GM19467 (cell line): ENCODE measurements at regions not wholly inside any gene's neighbourhood (a gene's known extent, or its start where the extent isn't known, plus 50 kb on each side); places are given as distances from the start of the nearest gene placed in this dataset.
"Not testable (repeated sequence)": the region's sequence is repeated elsewhere in the genome, so short reads cannot be mapped to it uniquely, and the experiment has no call there.

Experiments
- ATAC-seq: cut with Tn5 transposase; IDR thresholded peaks from one replicate; pipeline ENCODE4 v1.9.1; 2021; ENCODE audit warnings: mild to moderate bottlenecking, moderate library complexity; ENCODE audit not compliant: unreplicated experiment

DNA sequence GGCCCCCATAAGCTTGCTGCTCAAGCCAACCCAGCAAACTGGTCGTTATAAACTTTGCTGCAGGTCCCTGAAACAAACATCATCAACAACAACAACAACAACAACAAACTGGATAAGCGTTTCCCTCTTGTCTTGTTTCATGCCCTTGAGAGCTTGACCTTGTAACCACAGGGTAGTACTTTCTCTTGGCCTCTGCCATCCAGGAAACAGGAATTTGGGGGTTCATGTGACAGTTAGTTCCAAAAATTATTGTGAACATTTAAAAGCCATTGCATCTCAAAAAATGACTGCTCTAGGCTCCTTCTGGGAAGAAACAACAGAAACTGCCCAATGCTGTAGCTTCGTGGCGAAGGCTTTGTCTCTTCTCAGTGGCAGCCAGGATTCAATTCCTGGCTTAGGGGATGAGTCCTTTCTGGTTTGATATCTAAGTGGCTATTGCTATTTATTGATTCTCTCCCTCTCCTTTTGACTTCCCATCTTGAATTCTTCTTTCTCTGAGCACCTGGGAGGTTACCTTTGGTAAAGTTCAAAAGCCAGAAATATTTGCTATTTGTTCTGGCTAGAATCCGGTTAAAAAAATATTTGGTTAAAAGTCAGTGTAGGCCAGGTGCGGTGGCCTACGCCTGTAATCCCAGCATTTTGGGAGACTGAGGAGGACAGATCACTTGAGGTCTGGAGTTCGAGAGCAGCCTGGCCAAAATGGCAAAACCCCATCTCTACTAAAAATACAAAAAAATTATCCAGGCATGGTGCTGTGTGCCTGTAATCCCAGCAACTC lies 52.0 kb upstream of the CPM start:
- no peak for ATAC-seq

DNA sequence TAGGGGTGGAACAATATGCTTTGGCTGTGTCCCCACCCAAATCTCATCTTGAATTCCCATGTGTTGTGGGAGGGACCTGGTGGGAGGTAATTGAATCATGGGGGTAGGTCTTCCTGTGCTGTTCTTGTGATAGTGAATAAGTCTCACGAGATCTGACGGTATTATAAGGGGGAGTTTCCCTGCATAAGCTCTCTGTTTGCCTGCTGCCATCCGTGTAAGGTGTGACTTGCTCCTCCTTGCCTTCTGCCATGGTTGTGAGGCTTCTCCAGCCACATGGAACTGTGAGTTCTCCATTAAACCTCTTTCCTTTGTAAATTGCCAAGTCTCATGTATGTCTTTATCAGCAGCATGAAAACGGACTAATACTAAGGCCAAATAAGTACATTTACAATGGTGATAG lies 64.6 kb upstream of the CPM start:
- ATAC-seq = not testable (repeated sequence)

DNA sequence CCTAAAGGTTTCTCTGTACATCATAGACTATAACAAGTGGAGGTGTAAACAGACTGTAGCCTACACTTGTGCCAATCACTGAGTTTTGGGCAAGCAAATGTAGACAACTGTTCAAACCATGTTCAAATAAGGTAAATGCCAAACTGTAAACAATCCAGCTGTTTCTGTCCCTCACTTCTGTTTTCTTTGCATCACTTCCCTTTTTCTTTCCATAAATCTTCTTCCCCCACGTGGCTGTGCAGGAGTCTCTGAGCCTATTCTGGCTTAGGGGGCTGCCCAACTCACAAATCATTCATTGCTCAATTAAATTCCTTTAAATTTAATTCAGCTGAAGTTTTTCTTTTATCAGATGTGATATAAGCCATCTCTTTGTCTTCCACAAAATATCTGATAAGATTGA lies 65.1 kb upstream of the CPM start:
- ATAC-seq = no peak

DNA sequence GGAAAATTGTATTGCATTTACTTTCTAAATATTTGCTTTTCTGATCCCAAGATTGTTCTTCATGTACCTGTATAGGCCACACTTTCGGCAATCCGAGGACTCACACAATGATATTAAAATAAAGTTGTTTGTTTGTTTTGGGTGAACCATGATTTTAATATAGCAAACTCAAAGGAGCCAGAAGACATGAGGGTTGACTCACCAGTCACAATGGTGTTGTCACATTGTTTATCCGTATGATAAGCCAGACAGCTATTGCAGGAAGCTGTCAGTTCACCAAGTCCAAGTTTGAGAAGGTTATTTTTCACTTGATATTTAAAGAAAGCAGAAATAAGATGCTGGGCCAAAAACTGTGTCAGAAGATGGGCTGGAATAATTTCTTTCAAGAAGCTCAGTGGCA lies 67.1 kb upstream of the CPM start:
- no peak for ATAC-seq

DNA sequence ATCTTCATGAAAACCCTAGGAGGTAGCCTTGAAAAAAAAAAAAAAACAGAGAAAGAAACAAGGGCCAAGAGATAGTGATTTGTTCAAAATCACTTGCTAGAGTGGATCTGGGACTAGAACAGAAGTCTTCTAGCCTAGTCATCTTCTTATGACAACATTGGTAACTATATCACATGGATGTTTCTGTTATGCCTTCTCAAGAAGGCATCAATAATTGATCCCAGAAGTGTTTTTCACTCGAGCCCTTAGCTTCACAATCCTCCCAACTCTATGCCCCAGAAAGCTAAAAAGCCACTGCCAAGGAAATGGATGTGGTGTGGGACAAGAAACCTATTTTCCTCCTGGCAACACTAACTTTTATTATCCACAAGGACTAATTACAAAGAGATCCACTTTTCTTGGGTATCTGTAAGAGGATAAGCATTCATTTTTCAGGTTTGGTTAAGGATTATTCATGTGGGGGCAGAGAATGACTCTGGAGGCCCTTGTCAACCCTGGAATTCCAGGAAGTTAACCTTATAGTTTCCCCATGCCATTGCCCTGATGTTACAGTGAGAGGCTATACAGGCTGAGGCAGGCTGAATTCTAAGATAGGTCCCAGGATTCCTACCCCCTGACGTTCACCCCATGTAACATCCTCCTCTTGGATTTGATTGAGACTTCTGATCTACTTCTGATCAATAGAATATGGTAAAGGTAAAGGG lies 67.7 kb upstream of the CPM start:
- ATAC-seq = no peak

DNA sequence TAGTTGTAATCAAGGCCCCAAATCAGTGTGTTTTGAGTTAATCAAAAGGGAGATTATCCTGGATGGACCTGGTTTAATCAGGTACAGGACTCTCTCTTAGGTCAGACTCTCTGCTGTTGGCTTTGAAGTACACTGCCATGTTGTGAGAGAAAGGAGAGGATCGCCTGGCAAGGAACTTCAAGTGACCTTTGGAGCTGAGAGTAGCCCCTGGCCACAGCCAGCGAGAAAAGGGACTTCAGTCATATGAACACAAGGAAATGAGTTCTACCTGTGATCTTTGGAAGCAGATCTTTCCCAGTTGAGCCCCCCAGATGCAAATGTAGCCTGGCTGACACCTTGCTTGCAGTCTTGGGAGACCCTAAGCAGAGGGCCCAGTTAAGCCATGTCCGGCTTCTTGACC lies 68.3 kb upstream of the CPM start:
- ATAC-seq = no peak

DNA sequence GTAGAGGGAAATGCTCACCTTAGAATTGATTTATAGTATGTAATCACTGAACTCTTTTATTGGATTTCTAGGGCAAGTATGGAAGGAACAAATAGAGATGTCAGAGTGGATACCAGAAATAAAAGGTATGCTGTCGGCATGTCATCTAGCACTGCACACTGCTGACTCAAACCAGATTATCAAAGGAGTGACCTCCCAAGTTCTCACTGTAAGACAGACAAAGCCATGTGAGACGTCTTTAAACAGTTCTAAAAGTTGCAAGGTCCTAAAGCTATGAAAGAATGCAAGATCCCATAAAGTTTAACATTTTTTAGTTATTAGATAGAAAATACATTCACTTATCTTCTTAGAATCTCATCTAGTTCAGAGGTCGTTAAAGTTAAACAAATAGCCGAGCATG lies 70.0 kb upstream of the CPM start:
- ATAC-seq = no peak

DNA sequence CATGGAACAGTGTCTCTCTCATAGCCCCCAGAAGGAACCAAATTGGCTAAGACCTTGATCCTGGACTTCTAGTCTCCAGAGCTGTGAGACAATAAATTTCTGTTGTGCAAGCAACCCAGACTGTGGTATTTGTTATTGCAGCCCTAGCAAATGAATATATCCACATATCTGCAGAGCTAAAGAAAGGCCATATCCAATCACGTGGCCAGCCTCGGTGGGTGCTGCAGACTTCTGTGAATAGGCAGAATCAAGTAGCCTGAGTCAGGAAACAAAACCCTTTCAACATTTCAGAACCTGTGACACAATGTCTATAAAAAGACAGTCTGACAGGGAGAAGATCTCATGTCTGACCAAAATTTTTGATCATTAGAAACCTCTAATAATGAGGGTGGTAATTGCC lies 71.0 kb upstream of the CPM start:
- no peak for ATAC-seq

DNA sequence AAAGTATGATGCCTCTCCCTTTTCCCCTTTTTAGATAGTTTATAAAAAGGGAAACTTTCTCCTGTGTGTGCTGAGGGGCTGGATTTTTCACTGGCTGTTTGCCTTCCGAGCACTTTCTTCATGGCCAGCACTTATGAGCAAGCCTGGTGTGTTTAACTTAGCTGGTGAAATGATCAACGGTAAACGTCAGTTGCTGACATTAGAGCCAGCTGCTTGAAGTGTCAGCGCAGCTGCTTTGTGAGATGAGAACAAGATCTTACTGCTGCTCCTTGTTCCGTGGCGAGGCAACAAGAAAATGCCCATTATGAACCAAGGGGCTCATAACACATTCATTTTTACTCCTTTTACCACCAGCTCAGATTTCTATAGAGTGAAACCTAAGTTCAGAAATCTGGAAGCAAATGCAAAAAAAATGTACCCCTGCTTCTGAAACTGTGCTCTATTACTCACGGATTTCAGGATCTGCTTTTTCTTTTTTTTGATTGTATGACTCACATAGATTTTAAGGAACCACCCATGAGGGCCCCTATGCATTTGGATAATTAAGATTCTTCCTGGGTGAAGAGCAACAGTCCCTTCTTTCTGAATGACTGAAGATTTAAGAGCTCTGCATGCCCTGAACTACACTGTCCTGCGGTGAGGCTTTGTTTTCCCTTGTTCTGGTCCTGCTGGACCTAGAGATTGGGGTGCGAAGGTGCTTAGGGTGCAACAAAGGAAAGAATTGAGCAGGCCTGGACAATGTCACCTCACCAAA lies 74.3 kb upstream of the CPM start:
- no peak for ATAC-seq

DNA sequence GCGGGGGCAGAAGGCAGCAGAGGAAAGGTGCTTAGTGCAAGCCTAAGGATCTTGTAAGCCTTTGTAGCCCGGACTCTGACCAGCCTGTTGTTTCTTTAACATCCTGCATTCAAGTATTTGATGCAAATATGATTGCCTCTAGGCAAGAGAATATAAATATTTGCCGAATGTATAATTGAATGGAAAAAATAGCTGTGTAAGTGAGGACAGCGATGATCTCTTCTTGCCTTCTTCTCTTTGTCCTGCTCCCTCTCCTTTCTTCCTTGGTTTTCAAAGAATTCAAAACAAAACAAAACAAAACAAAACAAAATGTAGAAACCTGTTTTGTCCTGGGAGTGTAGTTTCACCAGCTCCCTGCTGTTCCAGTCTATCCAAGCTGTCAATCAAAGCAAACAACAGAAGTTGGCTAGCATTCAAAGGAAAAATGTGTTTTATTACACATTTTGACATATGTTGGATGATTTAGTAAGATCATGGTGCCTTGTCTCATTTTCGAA lies 74.9 kb upstream of the CPM start:
- ATAC-seq = no peak

DNA sequence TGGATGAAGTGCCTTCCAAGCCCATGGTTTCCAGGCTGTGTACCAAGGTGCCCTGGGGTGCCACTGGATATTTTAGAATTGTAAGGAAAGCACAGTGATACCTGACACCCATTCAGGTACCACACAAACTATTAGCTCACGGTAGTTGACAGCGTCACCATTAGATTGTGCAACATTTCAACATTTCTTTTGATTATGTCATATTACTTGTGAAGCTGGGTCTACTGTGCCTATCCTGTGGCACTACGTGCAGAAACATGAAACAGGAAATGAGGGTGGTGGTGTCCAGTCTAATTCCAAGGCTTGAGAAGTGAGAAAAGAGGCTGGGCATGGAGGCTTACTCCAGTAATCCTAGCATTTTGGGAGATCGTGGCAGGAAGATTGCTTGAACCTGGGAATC lies 75.5 kb upstream of the CPM start:
- ATAC-seq = no peak

DNA sequence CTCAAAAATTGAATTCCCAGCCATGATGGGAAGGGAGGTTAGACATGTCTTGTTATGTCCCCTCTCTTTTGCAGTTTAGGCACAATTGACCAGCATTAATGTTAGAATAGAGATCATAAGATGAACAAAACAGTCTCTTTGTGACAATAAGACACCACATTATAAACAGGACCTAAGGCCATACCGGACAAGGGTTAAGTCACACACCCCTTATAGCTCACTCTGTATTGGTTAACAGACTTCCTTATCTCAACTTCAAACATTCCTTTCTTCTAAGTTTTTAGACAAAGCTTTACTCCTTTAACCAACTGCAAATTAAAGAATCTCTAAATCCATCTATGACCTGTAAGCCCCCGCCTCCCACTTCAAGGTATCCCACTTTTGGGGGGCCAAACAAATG lies 81.1 kb upstream of the CPM start:
- no peak for ATAC-seq

DNA sequence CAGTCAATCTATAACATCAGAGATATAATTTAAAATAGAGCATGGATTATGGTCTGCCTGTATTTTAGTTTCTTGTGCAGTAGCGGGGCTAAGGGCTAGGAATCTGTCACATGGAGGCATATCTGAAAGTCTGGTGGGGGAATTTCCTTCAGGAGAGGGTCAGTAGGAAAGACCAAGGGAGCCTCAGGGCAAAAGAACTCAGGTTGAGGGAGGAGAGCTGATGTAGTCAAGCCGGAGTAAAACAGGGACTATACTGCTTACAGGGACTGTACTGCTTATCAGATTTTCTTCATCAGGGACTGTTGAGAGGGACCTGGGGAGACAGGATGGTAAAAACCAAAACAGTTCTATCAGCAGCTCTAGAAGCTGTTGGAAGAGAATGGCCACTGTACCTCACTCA lies 82.0 kb upstream of the CPM start:
- ATAC-seq = no peak

DNA sequence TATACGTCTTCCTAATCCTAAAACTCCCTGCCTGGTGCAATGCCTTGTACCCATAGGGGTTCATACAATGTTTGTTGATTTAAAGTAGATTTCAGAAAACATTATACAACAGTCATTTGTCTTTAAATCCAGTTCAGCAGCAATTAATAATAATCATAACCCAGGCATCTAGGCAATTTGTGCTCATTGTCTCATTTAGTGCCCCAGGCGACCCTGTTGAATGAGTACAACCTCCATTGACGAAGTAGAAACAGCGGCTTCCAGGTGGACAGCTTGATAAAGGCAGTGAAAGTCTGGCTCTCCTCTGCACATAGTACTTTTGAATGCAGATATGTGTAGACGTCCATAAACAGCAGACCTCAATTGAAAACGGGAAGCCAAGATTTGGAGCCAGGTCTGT lies 82.9 kb upstream of the CPM start:
- ATAC-seq = no peak

DNA sequence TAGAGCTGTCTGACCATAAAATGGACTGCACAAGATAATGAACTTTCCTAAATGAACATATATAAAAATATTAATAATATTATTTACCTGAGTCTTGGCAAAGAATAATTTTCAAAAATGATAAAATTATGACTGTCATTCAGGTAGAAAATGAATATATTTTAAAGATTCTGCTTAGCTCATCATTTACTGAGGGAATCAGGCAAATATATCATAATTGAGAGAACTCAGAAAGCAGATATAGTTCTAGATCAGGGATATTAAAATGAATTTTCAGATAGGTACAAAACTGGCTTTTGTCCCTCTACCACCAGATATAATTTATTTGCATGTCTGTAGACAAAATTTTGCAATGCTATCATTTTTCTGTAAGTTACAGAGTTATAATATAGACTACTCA lies 86.1 kb upstream of the CPM start:
- no peak for ATAC-seq

DNA sequence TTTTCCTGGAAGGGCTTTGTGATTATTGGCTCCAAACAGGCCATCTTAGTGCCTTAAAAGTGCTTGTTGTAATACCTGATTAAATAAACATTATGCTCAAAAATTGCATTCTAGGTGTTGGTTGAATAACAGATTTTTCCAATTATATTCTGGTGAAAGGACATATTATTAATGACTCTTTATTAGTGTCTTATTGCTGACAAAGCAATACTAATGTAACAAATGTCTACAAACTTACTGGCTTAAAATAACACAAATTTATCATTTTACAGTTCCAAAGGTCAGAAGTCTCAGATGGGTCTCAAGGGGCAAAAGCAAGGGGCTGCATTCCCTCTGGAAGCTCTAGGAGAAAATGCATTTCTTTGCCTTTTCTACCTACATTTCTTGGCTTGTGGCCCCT lies 86.9 kb upstream of the CPM start:
- no peak for ATAC-seq

DNA sequence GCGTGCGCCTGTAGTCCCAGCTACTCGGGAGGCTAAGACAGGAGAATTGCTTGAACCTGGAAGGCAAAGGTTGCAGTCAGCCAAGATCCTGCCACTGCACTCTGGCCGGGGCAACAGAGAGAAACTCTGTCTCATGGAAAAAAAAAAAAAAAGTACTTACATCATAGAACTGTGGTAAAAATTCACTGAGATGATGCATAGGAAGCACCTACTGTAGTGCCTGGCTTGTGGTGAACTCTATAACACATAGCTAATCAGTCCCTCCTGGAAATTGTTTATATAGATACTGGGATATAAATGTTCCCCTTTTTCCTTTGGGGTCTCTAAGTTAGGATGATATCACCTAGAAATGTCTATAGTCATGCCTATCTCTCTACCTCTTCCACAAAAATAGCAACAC lies 89.7 kb upstream of the CPM start:
- ATAC-seq = no peak

DNA sequence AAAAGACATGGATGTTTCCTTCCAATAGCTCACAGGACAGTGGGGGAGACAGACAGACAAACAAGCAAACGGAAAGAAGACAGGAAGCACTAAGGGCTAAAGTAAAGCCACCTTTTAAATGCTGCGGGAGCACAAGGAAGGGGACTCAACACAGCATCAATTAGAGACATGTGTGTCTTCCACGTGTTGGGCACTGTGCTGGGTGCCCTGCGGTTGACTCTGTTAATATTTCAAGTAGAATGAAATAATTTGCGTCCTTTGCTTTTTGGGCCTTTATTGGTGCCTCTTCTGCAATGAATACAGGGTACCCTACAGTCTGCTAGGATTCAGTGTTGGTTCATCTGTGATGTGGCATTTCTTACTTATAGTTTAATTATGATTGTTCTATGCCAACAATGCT lies 90.9 kb upstream of the CPM start:
- ATAC-seq = no peak

DNA sequence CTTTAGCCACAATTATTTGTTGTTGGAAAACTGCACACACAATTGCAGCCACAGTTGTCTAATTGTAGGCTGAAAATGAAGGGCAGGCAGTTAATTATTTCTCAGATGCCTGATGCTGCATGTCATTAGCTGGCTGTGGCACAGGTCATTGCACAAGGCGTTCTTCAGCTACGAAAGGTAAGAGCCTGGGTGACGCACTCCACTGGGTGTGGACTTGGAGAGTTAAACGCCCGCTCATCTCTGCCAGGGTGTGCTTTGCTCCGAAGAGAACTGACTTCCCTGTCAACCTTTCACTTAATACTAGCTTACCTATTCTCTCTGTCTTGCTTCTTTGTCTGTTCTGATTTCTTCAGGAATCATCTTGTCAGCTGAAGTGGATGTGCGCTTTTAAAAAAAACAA lies 91.4 kb upstream of the CPM start:
- no peak for ATAC-seq

DNA sequence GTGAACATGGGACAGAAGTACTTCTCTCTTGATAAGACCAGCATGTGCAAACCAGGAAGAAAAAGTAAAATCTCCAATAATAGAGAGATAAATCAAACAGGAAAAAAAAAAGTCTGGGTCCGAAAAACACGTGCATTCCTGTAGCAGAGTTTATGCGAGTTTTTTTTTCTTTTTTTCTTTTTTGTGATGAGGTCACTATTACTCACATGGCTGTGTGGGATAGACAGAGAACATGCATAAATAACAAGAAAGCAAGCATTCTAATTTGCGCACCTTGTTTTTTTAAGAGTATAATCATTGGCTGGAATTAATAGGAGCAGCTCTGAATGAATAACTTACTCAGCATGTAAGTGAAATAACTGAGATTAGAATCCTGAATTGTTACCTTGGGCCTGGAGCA lies 91.9 kb upstream of the CPM start:
- ATAC-seq = no peak

DNA sequence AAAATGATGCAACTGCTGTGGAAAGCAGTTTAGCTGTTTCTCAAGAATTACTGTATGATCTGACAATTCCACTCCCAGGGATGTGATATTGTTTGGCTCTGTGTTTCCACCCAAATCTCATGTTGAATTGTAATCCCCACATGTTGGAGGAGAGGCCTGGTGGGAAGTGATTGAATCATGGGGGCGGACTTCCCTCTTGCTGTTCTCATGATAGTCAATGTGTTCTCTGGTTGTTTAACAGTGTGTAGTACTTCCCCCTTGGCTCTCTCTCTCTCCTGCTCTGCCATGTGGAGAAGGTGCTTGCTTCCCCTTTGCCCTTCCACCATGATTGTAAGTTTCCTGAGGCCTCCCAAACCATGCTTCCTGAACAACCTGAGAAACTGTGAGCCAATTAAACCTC lies 93.4 kb upstream of the CPM start:
- ATAC-seq = no peak

DNA sequence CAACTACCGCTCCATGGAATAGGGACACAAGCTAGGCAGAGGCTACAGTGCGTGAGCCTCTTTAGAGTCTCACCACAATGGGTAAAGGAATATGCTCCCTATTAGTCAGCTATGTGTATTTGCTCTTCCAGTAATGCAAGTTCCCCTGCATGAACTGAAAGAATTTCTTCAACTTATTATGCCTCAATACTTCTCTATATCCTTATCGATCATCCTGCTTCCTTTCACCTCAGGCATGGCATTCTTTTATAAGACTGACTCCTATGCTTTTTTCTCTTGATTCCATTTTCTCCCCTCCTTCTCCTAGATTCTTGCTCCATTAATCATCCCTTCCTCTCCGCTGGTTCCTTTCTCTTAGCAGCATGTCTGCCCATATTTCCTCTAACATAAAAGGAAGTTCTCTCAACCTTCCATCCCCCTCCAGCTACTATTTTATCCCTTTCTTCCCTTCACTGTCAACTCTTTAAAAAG lies 94.5 kb upstream of the CPM start:
- no peak for ATAC-seq
